ENCODE measurements at regions not wholly inside any gene's neighbourhood (a gene's known extent, or its start where the extent isn't known, plus 50 kb on each side); places are given as distances from the start of the nearest gene placed in this dataset.

GRCh38 chr5:165397516-165397915 lies 1892.1 kb downstream of the MAT2B start:
- no peak overlapping the region for H4K8ac ChIP-seq (ENCODE audit: low read depth, low read length)
- no peaks in the 10 kb centered on the region for H3K79me2 ChIP-seq (ENCODE audit: control insufficient read depth, insufficient read depth, low read length, poor library complexity)
- no peak overlapping the region for H3K9ac ChIP-seq (ENCODE audit: low read length)
- H3K79me1 ChIP-seq (ENCODE audit: low read length) = no peaks in the 10 kb centered on the region
- H3K36me3 ChIP-seq (ENCODE audit: control insufficient read depth in 1 of 2, insufficient read depth in 2 of 2, low read length in 2 of 2) = no peaks in the 10 kb centered on the region
- no peak overlapping the region for H2BK120ac ChIP-seq (ENCODE audit: insufficient read depth, low read length, poor library complexity)
- no peaks in the 10 kb centered on the region for H3K27me3 ChIP-seq (ENCODE audit: insufficient read depth, low read length)
- H3K4me1 ChIP-seq (ENCODE audit: control insufficient read depth in 1 of 2, insufficient read depth in 2 of 2, low read length in 2 of 2) = no peaks in the 10 kb centered on the region
- H2BK5ac ChIP-seq (ENCODE audit: low read depth, low read length, poor library complexity) = no peak overlapping the region
- H3K9me3 ChIP-seq (ENCODE audit: insufficient read depth, low read depth, low read length) = no peaks in the 10 kb centered on the region
- H3K4ac ChIP-seq (ENCODE audit: low read depth, low read length) = no peak overlapping the region
- no peak overlapping the region for H4K91ac ChIP-seq (ENCODE audit: low read depth, low read length)
- H4K12ac ChIP-seq (ENCODE audit: low read depth, low read length) = no peak overlapping the region
- H2AK5ac ChIP-seq (ENCODE audit: low read length) = no peak overlapping the region
- no peak overlapping the region for H3K4me3 ChIP-seq (ENCODE audit: low read depth, low read length)
- DNase-seq = no peak
- H3K18ac ChIP-seq (ENCODE audit: low read length) = no peak overlapping the region
- no CpG with 5 or more reads among the region's 1 CpG for WGBS (ENCODE audit: extremely low coverage, insufficient coverage, insufficient read length)
- H2AFZ ChIP-seq (ENCODE audit: insufficient read depth, low read length, poor library complexity) = no peak overlapping the region
- H3K14ac ChIP-seq (ENCODE audit: low read length) = no peak overlapping the region
- H3K27ac ChIP-seq (ENCODE audit: low read depth, low read length) = no peak overlapping the region
- H3K23ac ChIP-seq (ENCODE audit: low read length) = no peak overlapping the region
- no peak overlapping the region for H3K4me2 ChIP-seq (ENCODE audit: low read length)
- no peak overlapping the region for H2BK12ac ChIP-seq (ENCODE audit: low read length)

DNA sequence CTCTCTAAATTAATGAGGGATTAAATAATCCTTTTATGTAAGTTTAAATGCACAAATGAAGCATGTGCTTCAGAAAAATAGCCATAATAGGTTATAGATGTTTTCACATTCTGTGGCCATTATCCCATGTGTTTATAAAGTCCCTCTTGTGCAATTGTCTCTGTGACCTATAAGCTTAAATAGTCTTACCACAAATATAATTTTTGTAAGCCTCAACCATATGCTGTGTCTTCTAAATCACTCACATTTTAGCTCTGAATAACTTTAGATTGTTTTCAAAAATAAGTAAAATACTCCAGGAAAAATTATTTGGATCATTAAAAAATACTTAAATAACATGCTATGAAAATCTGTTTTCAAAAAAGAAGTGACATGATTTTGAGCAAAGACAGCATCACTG lies 1894.7 kb downstream of the MAT2B start:
- Histone ChIP-seq H3K18ac (ENCODE audit: low read length) (no peak overlapping the region), H2AFZ (ENCODE audit: insufficient read depth, low read length, poor library complexity) (no peak overlapping the region), H3K9me3 (ENCODE audit: insufficient read depth, low read depth, low read length) (no peaks in the 10 kb centered on the region), H2BK120ac (ENCODE audit: insufficient read depth, low read length, poor library complexity) (no peak overlapping the region), H3K4me2 (ENCODE audit: low read length) (no peak overlapping the region), H3K4ac (ENCODE audit: low read depth, low read length) (no peak overlapping the region), H3K4me1 (ENCODE audit: control insufficient read depth in 1 of 2, insufficient read depth in 2 of 2, low read length in 2 of 2) (no peaks in the 10 kb centered on the region), H3K23ac (ENCODE audit: low read length) (no peak overlapping the region), H3K79me1 (ENCODE audit: low read length) (no peaks in the 10 kb centered on the region), H3K27ac (ENCODE audit: low read depth, low read length) (no peak overlapping the region), H3K9ac (ENCODE audit: low read length) (no peak overlapping the region), H3K79me2 (ENCODE audit: control insufficient read depth, insufficient read depth, low read length, poor library complexity) (no peaks in the 10 kb centered on the region), H3K36me3 (ENCODE audit: control insufficient read depth in 1 of 2, insufficient read depth in 2 of 2, low read length in 2 of 2) (no peaks in the 10 kb centered on the region), H2BK12ac (ENCODE audit: low read length) (no peak overlapping the region), H2BK5ac (ENCODE audit: low read depth, low read length, poor library complexity) (no peak overlapping the region), H3K14ac (ENCODE audit: low read length) (no peak overlapping the region), H4K91ac (ENCODE audit: low read depth, low read length) (no peak overlapping the region), H2AK5ac (ENCODE audit: low read length) (no peak overlapping the region), H3K4me3 (ENCODE audit: low read depth, low read length) (no peak overlapping the region), H3K27me3 (ENCODE audit: insufficient read depth, low read length) (no peaks in the 10 kb centered on the region), H4K12ac (ENCODE audit: low read depth, low read length) (no peak overlapping the region), H4K8ac (ENCODE audit: low read depth, low read length) (no peak overlapping the region)
- no peak for DNase-seq

GRCh38 chr5:165404917-165405316 lies 1899.5 kb downstream of the MAT2B start:
- Histone ChIP-seq H2AK5ac (ENCODE audit: low read length) (no peak overlapping the region), H3K14ac (ENCODE audit: low read length) (no peak overlapping the region), H3K4me1 (ENCODE audit: control insufficient read depth in 1 of 2, insufficient read depth in 2 of 2, low read length in 2 of 2) (no peaks in the 10 kb centered on the region), H3K4me3 (ENCODE audit: low read depth, low read length) (no peak overlapping the region), H3K36me3 (ENCODE audit: control insufficient read depth in 1 of 2, insufficient read depth in 2 of 2, low read length in 2 of 2) (no peaks in the 10 kb centered on the region), H3K9me3 (ENCODE audit: insufficient read depth, low read depth, low read length) (no peaks in the 10 kb centered on the region), H3K27ac (ENCODE audit: low read depth, low read length) (no peak overlapping the region), H4K91ac (ENCODE audit: low read depth, low read length) (no peak overlapping the region), H3K27me3 (ENCODE audit: insufficient read depth, low read length) (no peaks in the 10 kb centered on the region), H3K79me1 (ENCODE audit: low read length) (no peaks in the 10 kb centered on the region), H2BK12ac (ENCODE audit: low read length) (no peak overlapping the region), H3K79me2 (ENCODE audit: control insufficient read depth, insufficient read depth, low read length, poor library complexity) (no peaks in the 10 kb centered on the region), H3K9ac (ENCODE audit: low read length) (no peak overlapping the region), H2BK120ac (ENCODE audit: insufficient read depth, low read length, poor library complexity) (no peak overlapping the region), H4K8ac (ENCODE audit: low read depth, low read length) (no peak overlapping the region), H4K12ac (ENCODE audit: low read depth, low read length) (no peak overlapping the region), H3K18ac (ENCODE audit: low read length) (no peak overlapping the region), H2BK5ac (ENCODE audit: low read depth, low read length, poor library complexity) (no peak overlapping the region), H3K4ac (ENCODE audit: low read depth, low read length) (no peak overlapping the region), H3K23ac (ENCODE audit: low read length) (no peak overlapping the region), H3K4me2 (ENCODE audit: low read length) (no peak overlapping the region), H2AFZ (ENCODE audit: insufficient read depth, low read length, poor library complexity) (no peak overlapping the region)
- no CpG with 5 or more reads among the region's 2 CpGs for WGBS (ENCODE audit: extremely low coverage, insufficient coverage, insufficient read length)
- DNase-seq = no peak

GRCh38 chr5:165405340-165405739 lies 1899.9 kb downstream of the MAT2B start:
- Histone ChIP-seq H3K79me2 (ENCODE audit: control insufficient read depth, insufficient read depth, low read length, poor library complexity) (no peaks in the 10 kb centered on the region), H4K8ac (ENCODE audit: low read depth, low read length) (no peak overlapping the region), H3K36me3 (ENCODE audit: control insufficient read depth in 1 of 2, insufficient read depth in 2 of 2, low read length in 2 of 2) (no peaks in the 10 kb centered on the region), H2BK12ac (ENCODE audit: low read length) (no peak overlapping the region), H4K91ac (ENCODE audit: low read depth, low read length) (no peak overlapping the region), H3K4me1 (ENCODE audit: control insufficient read depth in 1 of 2, insufficient read depth in 2 of 2, low read length in 2 of 2) (no peaks in the 10 kb centered on the region), H3K9me3 (ENCODE audit: insufficient read depth, low read depth, low read length) (peaks cover 1% of the 10 kb centered on the region), H2AK5ac (ENCODE audit: low read length) (no peak overlapping the region), H3K4ac (ENCODE audit: low read depth, low read length) (no peak overlapping the region), H2AFZ (ENCODE audit: insufficient read depth, low read length, poor library complexity) (no peak overlapping the region), H4K12ac (ENCODE audit: low read depth, low read length) (no peak overlapping the region), H2BK5ac (ENCODE audit: low read depth, low read length, poor library complexity) (no peak overlapping the region), H3K79me1 (ENCODE audit: low read length) (no peaks in the 10 kb centered on the region), H3K27ac (ENCODE audit: low read depth, low read length) (no peak overlapping the region), H3K14ac (ENCODE audit: low read length) (no peak overlapping the region), H3K18ac (ENCODE audit: low read length) (no peak overlapping the region), H2BK120ac (ENCODE audit: insufficient read depth, low read length, poor library complexity) (no peak overlapping the region), H3K9ac (ENCODE audit: low read length) (no peak overlapping the region), H3K4me3 (ENCODE audit: low read depth, low read length) (no peak overlapping the region), H3K27me3 (ENCODE audit: insufficient read depth, low read length) (no peaks in the 10 kb centered on the region), H3K23ac (ENCODE audit: low read length) (no peak overlapping the region), H3K4me2 (ENCODE audit: low read length) (no peak overlapping the region)
- DNase-seq = no peak
- no CpG with 5 or more reads among the region's 1 CpG for WGBS (ENCODE audit: extremely low coverage, insufficient coverage, insufficient read length)

- Histone ChIP-seq H3K4me3 (ENCODE audit: low read depth, low read length) (no peak overlapping the region), H3K4me1 (ENCODE audit: control insufficient read depth in 1 of 2, insufficient read depth in 2 of 2, low read length in 2 of 2) (no peaks in the 10 kb centered on the region), H3K9me3 (ENCODE audit: insufficient read depth, low read depth, low read length) (peaks cover 1% of the 10 kb centered on the region), H2AK5ac (ENCODE audit: low read length) (no peak overlapping the region), H3K36me3 (ENCODE audit: control insufficient read depth in 1 of 2, insufficient read depth in 2 of 2, low read length in 2 of 2) (no peaks in the 10 kb centered on the region), H3K27me3 (ENCODE audit: insufficient read depth, low read length) (no peaks in the 10 kb centered on the region), H4K12ac (ENCODE audit: low read depth, low read length) (no peak overlapping the region), H3K18ac (ENCODE audit: low read length) (no peak overlapping the region), H3K27ac (ENCODE audit: low read depth, low read length) (no peak overlapping the region), H3K23ac (ENCODE audit: low read length) (no peak overlapping the region), H2AFZ (ENCODE audit: insufficient read depth, low read length, poor library complexity) (no peak overlapping the region), H2BK5ac (ENCODE audit: low read depth, low read length, poor library complexity) (no peak overlapping the region), H2BK120ac (ENCODE audit: insufficient read depth, low read length, poor library complexity) (no peak overlapping the region), H3K79me1 (ENCODE audit: low read length) (no peaks in the 10 kb centered on the region), H3K79me2 (ENCODE audit: control insufficient read depth, insufficient read depth, low read length, poor library complexity) (no peaks in the 10 kb centered on the region), H3K9ac (ENCODE audit: low read length) (no peak overlapping the region), H4K91ac (ENCODE audit: low read depth, low read length) (no peak overlapping the region), H3K14ac (ENCODE audit: low read length) (no peak overlapping the region), H3K4me2 (ENCODE audit: low read length) (no peak overlapping the region), H2BK12ac (ENCODE audit: low read length) (no peak overlapping the region), H3K4ac (ENCODE audit: low read depth, low read length) (no peak overlapping the region), H4K8ac (ENCODE audit: low read depth, low read length) (no peak overlapping the region)
- DNase-seq = no peak
- no CpG with 5 or more reads among the region's 3 CpGs for WGBS (ENCODE audit: extremely low coverage, insufficient coverage, insufficient read length)
These were observed 1901.9 kb downstream of the MAT2B start for GRCh38 chr5:165407352-165407751.

Measured in trophoblast cell (in vitro differentiated cells and primary cell).